ENCODE measurements at regions not wholly inside any gene's neighbourhood (a gene's known extent, or its start where the extent isn't known, plus 50 kb on each side); places are given as distances from the start of the nearest gene placed in this dataset.

DNA sequence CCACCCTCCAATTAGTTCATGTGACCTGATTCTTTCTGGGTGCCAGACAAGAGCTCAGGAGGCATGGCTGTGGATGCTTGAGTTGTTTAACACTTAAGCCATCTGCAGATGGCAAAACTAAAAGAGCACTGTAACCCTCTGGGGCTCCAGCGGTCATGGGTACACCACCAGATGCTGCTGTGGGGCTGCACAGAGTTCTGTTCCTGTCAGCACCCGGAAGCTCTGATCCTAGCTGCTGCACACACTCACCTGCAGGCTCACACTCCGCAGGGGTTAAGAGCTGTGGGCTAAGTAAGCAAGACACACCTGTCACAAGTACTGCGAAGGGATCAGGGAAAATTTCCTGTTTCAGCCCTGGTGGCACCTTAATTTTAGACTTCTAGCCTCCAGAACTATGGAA, 307.8 kb downstream of the C11orf87 start:
- Histone ChIP-seq H4K20me1 (ENCODE audit: insufficient read depth, low read length) (no peaks in the 10 kb centered on the region), H3K9me2 (replicated peaks; ENCODE audit: insufficient read depth, low read length) (no peaks in the 10 kb centered on the region), H3K36me3 (replicated peaks; ENCODE audit: insufficient read depth, low read length) (no peaks in the 10 kb centered on the region), H3K27ac (ENCODE audit: low read length) (no peak overlapping the region), H3K4me2 (ENCODE audit: low read depth, low read length) (no peak overlapping the region), H3K9me3 (replicated peaks; ENCODE audit: insufficient read depth, low read length) (no peaks in the 10 kb centered on the region), H3K79me2 (ENCODE audit: low read length) (no peaks in the 10 kb centered on the region), H3F3A (ENCODE audit: insufficient read depth, low read length) (no peaks in the 10 kb centered on the region), H2AFZ (ENCODE audit: low read length) (no peak overlapping the region), H3K4me1 (ENCODE audit: low read length) (no peaks in the 10 kb centered on the region), H3K9ac (ENCODE audit: low read length) (no peak overlapping the region), H3K27me3 (replicated peaks; ENCODE audit: insufficient read depth, low read length) (no peaks in the 10 kb centered on the region), H3K4me3 (ENCODE audit: low read length) (no peak overlapping the region)
- DNase-seq: peak; percentile 42
- TF ChIP-seq EZH2 (optimal IDR thresholded peaks at IDR 0.05; ENCODE audit: low read depth, low read length) (no peak), EZH2phosphoT487 (IDR thresholded peaks at IDR 0.05; ENCODE audit: low read length) (no peak)
- TF ChIP-seq, protein P1, sequence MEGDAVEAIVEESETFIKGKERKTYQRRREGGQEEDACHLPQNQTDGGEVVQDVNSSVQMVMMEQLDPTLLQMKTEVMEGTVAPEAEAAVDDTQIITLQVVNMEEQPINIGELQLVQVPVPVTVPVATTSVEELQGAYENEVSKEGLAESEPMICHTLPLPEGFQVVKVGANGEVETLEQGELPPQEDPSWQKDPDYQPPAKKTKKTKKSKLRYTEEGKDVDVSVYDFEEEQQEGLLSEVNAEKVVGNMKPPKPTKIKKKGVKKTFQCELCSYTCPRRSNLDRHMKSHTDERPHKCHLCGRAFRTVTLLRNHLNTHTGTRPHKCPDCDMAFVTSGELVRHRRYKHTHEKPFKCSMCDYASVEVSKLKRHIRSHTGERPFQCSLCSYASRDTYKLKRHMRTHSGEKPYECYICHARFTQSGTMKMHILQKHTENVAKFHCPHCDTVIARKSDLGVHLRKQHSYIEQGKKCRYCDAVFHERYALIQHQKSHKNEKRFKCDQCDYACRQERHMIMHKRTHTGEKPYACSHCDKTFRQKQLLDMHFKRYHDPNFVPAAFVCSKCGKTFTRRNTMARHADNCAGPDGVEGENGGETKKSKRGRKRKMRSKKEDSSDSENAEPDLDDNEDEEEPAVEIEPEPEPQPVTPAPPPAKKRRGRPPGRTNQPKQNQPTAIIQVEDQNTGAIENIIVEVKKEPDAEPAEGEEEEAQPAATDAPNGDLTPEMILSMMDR (IDR thresholded peaks at IDR 0.05; ENCODE audit: low read length): no peak

DNA sequence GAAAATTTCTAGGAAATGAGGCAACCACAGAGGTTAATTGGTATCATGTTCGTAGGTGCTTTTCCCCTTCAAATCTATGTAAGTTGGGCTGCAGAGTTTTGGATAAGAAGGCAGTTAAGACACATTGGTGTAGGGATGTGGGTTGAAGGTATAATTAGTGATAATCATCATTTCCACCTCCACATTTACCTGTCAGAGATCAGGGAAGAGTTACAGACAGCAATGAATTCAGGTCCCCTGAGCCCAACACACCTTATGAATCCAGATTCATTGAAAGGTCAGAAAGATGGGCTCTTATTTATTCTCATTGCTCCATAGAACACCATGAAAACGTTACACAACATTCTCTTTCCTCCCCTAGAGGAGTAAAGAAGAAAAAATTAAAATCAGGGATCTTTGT, 308.7 kb downstream of the C11orf87 start:
- H3K79me2 ChIP-seq (ENCODE audit: low read length): no peaks in the 10 kb centered on the region
- DNase-seq: no peak
- no peak overlapping the region for H2AFZ ChIP-seq (ENCODE audit: low read length)
- no peak overlapping the region for H3K27ac ChIP-seq (ENCODE audit: low read length)
- no peak overlapping the region for H3K9ac ChIP-seq (ENCODE audit: low read length)
- no peaks in the 10 kb centered on the region for H3K36me3 ChIP-seq (replicated peaks; ENCODE audit: insufficient read depth, low read length)
- no peaks in the 10 kb centered on the region for H3K9me3 ChIP-seq (replicated peaks; ENCODE audit: insufficient read depth, low read length)
- TF ChIP-seq EZH2phosphoT487 (IDR thresholded peaks at IDR 0.05; ENCODE audit: low read length) (no peak), EZH2 (optimal IDR thresholded peaks at IDR 0.05; ENCODE audit: low read depth, low read length) (no peak)
- TF ChIP-seq, protein P1 (IDR thresholded peaks at IDR 0.05; ENCODE audit: low read length): no peak
- H4K20me1 ChIP-seq (ENCODE audit: insufficient read depth, low read length): no peaks in the 10 kb centered on the region
- H3K4me3 ChIP-seq (ENCODE audit: low read length): no peak overlapping the region
- no peaks in the 10 kb centered on the region for H3K9me2 ChIP-seq (replicated peaks; ENCODE audit: insufficient read depth, low read length)
- H3F3A ChIP-seq (ENCODE audit: insufficient read depth, low read length): no peaks in the 10 kb centered on the region
- H3K4me1 ChIP-seq (ENCODE audit: low read length): no peaks in the 10 kb centered on the region
- H3K27me3 ChIP-seq (replicated peaks; ENCODE audit: insufficient read depth, low read length): no peaks in the 10 kb centered on the region
- H3K4me2 ChIP-seq (ENCODE audit: low read depth, low read length): no peak overlapping the region

DNA sequence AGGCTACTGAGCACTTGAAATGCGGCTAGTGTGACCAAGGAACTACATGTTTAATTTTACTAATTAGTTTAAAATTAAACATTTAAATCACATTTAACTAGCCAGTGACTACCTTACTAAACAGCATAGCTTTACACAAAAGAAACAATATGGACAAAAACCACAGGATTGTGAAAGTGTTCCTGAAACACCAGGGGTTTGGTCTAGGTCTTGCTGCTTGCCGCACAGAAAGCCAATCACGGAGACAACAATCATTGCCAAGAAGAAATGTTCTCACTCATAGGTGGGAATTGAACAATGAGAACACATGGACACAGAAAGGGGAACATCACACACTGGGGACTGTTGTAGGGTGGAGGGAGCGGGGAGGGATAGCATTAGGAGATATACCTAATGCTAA, 309.5 kb downstream of the C11orf87 start:
- Histone ChIP-seq H3K9me2 (replicated peaks; ENCODE audit: insufficient read depth, low read length) (no peaks in the 10 kb centered on the region), H3K27ac (ENCODE audit: low read length) (no peak overlapping the region), H3K4me3 (ENCODE audit: low read length) (no peak overlapping the region), H3K36me3 (replicated peaks; ENCODE audit: insufficient read depth, low read length) (no peaks in the 10 kb centered on the region), H3K79me2 (ENCODE audit: low read length) (no peaks in the 10 kb centered on the region), H3K4me2 (ENCODE audit: low read depth, low read length) (no peak overlapping the region), H3K27me3 (replicated peaks; ENCODE audit: insufficient read depth, low read length) (no peaks in the 10 kb centered on the region), H3K9me3 (replicated peaks; ENCODE audit: insufficient read depth, low read length) (no peaks in the 10 kb centered on the region), H4K20me1 (ENCODE audit: insufficient read depth, low read length) (no peaks in the 10 kb centered on the region), H2AFZ (ENCODE audit: low read length) (no peak overlapping the region), H3F3A (ENCODE audit: insufficient read depth, low read length) (no peaks in the 10 kb centered on the region), H3K4me1 (ENCODE audit: low read length) (no peaks in the 10 kb centered on the region), H3K9ac (ENCODE audit: low read length) (no peak overlapping the region)
- TF ChIP-seq, protein P1 (IDR thresholded peaks at IDR 0.05; ENCODE audit: low read length): no peak
- no peak for TF ChIP-seq EZH2phosphoT487 (IDR thresholded peaks at IDR 0.05; ENCODE audit: low read length)
- TF ChIP-seq EZH2 (optimal IDR thresholded peaks at IDR 0.05; ENCODE audit: low read depth, low read length): no peak
- DNase-seq: no peak
